NCI-H82 treated with DMSO at 0.1 percent for 48 hours (cell line): ENCODE measurements at regions not wholly inside any gene's neighbourhood (a gene's known extent, or its start where the extent isn't known, plus 50 kb on each side); places are given as distances from the start of the nearest gene placed in this dataset.
A peak's percentile ranks its signal among the peaks of the same experiment; 100 is the strongest.

ENCODE experiments used
- DNase-seq: peaks from one replicate; lab custom pipeline; 2025; ENCODE audit not compliant: unreplicated experiment; lab: John Stamatoyannopoulos, UW

DNA sequence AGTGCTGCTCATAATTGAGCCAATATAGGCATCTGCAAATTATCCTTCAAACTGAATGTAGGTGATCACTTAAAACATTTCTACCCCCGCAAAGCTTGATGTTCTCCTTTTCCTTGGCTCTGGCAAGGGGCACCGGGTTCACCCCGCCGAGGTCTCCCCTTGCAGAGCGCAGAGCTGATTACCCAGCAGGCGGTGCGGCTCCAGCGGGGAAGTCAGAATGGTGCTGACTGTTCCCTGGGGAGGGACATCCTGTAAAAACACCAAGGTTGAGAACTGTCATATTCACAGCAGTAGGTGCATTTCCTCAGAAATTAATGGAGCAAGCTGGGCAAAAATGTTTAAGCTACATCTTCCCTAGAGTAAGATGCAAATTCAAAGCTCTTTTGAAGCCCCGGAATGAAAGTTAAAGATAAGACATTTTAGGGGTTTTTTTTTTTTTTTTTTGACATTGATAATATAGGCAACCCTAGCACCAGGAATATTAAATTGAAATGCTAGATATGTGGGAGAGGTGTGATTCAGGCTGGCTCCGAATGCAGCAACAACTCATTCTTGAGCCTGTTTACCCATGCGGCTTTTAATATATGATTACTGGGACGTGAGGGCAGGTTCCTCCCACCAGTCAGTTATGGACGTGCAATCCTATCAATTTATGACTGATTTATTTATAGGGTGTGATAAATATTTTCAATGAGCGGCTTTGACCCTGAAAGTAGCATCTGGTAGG is 767.3 kb upstream of the TENM3 start:
- no peak for DNase-seq

DNA sequence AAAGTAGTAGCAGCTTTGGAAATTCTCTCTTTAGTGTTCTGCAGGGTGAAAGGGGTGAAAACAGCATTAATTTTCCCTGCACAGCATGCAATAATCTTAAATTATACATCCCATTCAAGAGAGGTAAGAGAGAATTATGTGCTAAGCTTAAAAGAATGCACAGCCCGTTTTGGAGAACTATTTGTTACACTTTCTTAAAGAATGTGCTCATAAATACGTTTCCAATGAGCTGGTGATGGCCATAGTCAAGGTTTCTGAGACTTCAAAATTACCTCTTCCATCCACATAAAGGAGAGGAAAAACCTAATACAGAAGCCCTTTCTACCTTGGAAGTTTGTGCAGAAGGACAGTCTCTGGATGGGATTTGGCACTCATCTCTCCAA is 766.7 kb upstream of the TENM3 start:
- no peak for DNase-seq

DNA sequence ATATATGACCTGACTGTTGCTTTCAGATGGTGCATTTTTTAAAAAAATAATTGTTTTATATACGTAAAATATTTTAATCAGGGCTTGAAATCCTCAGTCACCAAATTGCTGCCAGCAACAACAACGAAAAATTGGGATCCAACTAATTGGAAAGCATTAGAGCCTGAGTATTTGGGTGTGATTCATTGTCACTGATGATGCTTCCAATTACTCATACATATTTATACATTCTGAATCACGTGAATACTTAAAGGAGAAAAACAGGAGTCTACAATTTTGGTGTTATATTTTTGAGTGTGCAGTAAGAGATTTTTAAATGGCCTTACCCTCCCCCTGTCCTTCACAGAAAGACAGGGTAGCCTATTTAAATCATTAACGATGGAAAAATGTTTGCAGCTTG is 765.6 kb upstream of the TENM3 start:
- DNase-seq, result no peak

DNA sequence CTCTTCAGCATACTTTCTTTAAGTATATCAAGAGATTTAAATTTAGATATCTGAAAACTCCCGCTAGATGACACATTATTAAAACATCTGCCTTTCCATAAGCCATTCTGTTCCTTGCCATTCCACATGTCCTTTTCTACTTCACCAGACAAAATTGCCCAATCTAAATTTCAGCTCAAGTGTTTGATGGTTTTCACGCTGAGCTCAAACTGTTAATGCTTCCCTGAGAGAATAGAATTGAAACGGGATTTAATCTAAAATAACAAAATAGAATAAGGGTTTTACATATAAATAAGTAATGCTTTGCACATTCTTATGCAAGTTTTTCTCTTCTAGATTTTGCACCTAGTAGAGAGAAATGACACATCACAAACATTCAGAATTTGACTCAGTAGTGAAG is 764.5 kb upstream of the TENM3 start:
- no peak for DNase-seq

DNA sequence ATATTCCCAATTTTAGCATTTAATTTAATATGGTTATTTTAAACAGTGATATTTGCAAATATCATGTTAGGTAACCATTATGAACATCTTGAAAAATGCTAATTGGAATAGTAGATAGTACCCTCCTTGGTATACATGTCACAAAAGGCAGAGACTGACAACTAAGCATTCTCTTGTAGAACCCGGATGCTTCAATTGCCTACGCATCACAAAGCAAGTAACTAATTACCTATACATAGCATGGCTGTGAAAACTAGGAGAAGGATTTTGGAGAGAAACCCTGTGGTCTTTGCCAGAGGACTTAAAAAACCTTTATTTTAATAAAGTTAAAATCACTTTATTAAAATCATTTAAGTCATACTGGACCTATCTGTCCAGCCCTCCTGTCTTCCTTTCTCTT is 764.1 kb upstream of the TENM3 start:
- no peak for DNase-seq

DNA sequence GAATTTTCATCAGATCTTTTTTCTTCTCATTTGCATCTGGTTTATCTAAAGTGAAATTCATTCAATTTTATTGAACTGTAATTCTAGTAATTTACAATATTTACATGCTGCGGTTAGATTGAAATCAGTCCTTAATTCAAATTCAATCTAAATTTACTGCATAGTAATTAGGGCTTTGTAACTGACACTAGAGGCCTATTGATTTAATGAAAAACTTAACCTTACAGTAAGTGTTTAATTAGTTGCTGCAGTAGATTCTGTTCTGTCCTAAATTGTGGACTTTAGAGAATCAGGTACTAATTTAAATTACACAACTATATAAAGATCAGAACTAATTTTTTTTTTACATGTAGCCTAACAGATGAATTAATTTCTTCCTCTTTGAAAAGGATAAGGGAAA is 758.8 kb upstream of the TENM3 start:
- no peak for DNase-seq

DNA sequence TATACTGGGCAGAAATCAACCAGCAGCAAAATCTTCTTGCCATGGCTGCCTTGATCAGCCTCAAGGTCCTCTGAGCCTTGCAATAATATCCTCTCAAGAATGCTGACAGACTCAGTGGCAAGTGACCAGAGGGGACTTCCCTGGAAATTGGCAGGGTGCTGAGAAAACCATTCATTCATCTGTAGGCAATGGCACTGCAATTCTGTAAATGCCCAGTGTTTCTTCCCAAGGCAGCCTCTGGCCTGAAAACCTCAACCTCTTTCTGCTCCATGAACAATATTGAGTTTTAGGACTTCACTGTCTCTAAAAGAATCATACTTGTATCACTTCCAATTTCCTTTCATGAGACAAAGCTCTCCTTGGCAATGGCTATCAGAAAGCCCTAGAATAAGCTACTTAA is 754.3 kb upstream of the TENM3 start:
- no peak for DNase-seq

DNA sequence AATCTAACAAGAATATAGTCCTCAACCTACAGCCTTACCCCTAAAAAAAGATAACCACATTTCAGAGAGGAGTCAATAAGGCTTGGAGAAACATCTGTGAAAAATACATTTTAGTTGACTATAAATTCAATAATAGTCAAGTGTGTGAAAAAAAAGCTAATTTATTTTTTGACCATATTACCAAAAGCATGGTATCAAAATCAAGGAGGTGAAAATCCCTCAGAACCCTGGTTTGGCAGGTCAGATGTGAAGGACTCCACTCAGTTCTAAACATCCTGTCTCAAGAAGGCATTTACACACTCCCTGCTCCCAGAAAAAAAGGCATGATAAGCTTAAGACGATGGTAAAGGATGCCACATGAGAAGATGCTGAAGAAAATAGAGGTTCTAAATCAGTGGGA is 745.1 kb upstream of the TENM3 start:
- no peak for DNase-seq

DNA sequence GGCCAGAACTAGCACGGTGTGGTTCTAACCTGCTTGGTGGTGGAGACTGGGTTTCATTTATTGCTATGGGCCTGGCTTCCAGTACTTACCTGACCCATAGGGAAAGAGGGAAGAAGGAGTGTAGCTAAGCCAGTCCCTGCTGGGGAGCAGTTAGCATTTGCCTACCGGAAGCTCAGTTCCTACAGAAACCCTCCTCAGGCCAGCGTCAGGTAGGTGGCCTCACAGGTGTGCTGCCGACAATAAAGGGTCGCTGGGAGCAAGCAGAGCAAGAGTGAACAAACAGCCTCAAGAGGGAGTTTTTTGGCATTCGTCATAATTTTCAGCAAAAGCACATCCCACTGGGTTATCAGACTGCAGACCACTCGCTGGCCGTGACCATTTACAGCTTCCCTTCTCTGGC is 740.6 kb upstream of the TENM3 start:
- no peak for DNase-seq

DNA sequence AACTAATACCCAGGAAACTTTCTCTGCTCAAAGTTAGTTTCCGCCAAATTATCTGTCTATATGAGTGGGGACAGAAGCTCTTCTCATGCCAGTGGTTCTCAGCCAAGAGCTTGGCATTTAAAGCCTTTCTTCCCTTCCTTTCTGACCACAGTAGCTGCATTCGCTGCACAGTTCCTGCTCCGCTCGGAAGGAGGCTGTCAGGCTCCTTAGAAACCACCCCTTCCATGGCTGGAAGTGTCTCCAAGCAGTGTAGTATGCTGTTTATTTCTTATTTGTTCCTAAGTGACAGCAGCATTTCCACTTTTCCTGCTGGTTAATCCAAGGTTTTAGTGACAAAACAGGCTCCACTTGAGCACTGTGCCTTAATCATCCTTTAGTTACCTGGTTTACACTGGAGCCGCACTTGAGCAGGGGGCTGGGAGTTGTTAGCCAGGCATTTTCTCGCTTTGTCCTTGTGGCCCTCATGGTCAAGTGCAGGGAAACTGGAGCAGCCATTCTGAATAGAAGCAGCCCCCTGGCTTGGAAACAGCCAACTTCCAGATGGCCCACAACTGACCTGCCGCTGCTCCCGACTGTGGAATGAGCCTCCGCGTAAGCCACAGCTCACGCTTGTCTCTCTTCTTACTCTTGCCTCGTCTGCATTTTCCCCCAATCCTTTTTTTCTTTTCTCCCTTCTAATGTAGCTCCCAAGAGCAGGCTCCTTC is 739.4 kb upstream of the TENM3 start:
- no peak for DNase-seq

DNA sequence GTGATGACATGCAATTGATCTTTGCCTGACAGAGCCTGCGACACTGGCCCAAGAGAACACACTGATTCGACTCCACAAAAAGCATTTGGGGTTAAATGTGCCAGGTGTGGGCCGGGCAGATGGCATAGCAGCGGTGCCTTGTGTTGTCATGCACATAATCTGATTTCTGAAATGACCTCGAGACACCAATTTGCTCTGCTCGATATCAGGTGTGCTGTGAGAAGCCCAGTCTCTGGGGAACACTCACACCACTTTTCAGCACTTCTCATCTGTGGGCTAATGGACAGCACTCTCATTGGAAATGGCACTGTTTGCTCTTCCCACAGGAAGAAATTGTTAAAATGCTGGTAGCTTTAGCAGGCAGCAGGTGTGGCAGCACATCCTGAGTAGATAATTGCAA is 738.3 kb upstream of the TENM3 start:
- DNase-seq, result no peak

DNA sequence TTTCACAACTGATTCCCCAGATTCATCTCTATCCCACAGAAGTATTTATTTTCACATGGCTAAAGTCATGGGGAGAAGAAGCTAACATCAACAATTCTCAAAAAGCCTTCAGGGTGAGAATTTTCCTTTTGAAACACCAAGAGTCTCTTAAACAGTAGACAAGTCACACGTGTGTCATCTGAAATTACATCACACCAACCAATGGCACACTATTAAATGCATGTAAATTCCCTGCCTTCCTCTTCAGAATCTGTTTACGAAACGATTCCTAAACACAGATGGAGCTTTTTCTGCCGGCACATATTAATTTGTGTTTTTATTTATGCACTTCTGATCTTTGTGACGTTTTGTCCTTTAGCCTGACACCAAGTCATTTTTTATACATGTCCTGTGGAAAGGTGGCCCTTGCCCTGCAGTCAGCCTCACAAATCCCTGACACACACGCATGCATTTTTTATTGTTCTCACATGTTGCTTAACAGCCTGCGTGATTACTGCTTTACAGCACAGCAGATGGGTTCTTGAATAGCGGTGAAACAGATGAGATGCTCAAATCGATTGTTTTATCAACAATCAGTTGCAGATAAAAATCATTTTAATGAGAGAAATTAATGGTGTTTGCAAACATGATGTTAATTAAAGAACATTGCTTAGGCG is 735.9 kb upstream of the TENM3 start:
- DNase-seq, result no peak

DNA sequence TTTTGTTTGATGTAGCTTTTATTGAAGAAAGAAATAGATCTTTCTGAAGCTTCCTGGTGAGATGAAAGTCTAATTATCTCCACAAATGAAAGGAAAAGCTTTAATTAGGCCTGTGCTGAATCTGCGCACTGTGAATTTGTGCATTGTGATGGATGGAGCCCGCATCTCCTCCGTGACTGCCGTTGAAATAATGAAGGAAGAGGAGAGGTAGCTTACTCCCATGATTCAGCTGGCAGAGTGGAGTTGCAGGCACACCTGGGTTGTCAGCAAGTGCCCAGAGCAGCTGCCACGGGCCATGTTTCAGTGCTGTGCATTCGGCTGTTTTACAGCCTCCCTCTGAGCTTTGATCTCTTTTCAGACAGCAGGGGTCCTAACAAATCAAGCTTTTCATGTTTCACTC is 735.3 kb upstream of the TENM3 start:
- DNase-seq, result no peak

DNA sequence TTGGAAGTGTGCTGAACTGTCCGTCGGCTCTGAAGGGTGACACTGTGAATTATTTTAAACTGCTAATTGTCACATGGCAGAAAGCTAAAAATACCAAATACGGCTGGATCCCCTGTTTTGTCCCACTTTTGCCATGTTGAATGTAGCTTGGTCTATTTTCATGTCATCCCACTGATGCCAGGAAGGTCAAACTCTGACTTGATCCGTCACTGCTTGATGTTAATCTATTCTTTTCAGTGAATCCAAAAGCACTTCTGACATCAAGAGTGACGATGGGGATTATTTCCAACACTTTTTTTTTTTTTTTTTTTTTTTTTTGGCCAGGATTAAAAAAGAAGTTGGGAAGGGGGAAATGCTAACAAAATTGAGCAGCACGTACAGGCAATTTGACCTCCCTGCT is 734.6 kb upstream of the TENM3 start:
- no peak for DNase-seq

DNA sequence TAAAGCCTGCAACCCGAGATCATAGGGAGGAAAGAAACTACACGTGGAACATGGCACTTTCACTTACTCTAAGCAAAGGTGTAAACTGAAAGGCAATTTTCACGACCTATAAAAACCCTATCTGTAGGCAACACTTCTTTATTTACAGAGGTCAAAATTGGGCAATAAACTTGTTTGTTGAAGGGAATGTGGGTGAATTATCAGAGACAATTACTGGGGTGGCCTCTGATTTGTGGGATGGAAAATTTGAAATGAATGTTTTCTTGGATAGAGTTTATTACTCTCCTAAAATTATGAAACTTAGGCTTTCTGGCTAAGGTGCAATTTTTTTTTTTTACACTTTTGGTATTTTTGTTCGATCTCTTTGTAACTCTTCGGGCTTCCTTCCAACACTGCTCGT is 734.1 kb upstream of the TENM3 start:
- no peak for DNase-seq

DNA sequence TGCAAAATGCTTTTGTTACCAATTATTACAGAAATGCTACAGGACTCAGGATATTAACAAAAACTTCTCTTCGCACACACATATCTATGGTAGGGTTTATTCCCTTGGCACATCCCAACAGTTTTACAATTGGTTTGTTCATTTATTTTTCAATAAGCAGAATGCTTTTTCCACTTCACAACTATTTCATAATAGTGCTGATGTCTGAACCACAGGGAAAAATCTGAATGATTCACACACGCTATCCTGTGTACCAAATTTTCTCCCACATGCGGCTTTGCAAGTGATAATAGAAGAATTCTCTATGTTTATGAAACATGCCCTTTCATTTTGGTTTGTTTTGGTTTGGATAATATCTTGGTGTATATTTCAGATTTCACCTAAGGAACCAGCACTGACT is 725.7 kb upstream of the TENM3 start:
- no peak for DNase-seq

DNA sequence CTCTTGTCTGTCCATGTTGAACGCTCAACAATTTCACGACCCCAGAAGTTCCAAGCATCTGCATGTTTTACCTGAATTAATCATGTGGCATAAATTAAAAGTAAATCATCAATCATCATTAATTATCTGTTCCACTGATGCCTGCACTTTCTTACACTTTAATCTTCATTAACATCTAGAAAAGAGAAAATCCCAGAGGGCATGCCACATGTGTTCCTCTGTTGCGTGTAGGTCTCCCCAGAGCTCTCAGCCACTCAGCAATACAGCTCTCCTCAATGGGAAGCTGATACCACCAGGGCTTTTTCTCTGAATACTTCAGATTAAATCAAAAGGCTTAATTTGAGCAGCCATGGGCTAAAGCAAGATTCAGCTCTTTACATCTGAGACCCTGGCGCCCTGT is 722.4 kb upstream of the TENM3 start:
- DNase-seq, result no peak

DNA sequence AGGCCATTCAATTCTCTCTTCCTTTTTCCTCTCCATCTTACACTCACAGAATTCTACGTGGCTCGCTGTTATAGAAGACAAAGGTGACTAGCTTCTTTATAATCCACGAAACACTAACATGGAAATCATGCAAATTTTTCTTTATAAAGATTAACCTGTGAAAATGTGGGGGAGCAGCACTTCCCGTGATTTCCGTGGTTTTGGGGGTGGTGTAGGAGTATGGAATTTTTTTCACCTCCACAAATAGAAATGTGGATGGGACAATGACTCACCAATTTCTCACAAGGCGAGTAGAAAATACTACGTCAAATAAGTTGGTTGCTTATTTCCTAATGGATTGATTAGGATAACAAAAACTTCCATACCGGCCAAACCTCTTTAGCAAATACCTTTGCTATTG is 719.2 kb upstream of the TENM3 start:
- no peak for DNase-seq

DNA sequence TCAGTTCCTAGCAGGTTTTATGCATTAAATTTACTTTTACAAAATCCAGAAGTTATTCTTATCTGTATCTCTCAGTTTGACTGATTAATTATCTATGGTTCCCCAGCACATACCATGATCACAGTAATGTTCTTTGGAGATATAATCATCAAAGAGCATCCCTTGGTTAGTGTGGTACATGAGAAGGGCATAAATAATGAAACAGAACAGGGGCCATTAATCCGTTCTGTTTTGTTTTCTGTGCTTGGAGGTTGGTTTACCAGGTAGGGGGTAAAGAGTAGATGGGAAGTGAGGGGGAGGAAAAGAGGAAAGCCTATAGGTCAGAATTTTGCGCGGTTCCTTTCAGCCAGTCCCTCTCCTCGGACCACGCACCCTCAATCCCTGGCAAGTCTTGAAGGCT is 718.7 kb upstream of the TENM3 start:
- DNase-seq, result no peak

DNA sequence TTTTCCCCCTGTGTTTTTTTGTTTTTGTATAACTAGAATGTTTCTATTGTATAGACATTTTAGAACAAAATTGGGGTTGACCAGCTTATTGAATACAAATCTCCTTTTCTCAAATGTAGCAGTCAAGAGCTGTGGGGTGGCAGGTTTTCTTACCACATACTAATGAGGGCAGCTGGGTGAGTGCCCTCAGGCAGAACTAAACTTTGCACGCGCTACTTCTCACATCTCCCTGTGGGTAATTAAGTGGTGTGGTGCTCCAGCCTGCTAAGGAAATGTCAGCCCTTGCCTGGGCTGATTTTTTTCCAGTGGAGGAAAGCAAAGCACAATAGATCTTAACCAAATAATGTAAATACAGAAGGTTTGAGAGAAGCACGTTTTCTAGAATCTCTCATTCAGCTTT is 717.6 kb upstream of the TENM3 start:
- DNase-seq, result no peak

DNA sequence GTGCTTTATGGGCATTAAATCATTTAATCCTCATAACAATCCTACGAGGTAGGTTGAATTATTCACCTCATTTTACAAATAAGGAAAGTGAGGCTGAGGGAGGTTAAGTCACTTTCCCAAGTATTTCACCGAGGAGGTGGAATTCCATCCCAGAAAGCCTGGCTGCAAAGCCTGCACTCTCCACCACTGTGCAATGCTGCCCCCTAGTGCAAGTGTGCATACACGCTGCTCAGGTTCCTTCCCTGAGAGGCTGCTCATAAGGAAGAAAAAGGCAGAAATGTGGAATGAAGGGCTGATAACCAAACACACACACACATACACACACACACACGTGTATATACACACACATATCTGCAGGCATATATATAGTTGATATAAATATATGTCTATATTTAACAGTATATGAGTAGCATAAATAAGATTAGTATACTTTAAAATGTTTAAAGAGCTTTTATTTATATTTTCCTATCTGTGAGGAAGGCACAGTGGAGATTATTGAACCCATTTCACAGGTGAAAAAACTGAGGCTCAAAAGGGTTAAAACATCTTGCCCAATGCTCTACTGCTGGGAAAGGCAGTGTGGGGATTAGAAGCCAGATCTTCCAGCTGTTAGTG is 714.5 kb upstream of the TENM3 start:
- DNase-seq, result peak; percentile 0

DNA sequence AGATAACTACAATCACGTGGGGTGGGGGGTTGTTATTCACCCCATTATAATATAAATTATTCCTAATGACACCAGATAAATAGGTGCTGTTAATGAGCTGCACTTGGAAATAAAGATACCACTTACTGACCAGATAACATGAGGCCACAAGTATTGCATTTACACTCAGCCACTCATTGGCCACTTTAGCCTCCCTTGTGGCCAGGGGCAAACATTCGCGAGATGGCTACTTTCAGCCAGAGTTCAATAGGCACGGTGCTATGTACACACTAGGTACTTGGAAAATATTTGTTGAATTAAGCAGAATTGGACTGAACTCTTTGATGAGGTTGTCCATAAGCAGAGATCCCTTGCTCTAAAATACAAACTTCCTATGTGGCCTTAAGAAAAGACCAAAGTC is 713.7 kb upstream of the TENM3 start:
- no peak for DNase-seq
